ENCODE measurements at regions not wholly inside any gene's neighbourhood (a gene's known extent, or its start where the extent isn't known, plus 50 kb on each side); places are given as distances from the start of the nearest gene placed in this dataset.

GRCh38 chr6:14501914-14502313 is 384.3 kb downstream of the CD83 start:
- H3K4me3 Mint-ChIP-seq: no peak overlapping the region
- H3K9me3 Mint-ChIP-seq: no peaks in the 10 kb centered on the region
- peaks cover 18% of the 10 kb centered on the region for H3K4me1 Mint-ChIP-seq
- no peak overlapping the region for H3K27ac Mint-ChIP-seq
- TF ChIP-seq, protein P1, sequence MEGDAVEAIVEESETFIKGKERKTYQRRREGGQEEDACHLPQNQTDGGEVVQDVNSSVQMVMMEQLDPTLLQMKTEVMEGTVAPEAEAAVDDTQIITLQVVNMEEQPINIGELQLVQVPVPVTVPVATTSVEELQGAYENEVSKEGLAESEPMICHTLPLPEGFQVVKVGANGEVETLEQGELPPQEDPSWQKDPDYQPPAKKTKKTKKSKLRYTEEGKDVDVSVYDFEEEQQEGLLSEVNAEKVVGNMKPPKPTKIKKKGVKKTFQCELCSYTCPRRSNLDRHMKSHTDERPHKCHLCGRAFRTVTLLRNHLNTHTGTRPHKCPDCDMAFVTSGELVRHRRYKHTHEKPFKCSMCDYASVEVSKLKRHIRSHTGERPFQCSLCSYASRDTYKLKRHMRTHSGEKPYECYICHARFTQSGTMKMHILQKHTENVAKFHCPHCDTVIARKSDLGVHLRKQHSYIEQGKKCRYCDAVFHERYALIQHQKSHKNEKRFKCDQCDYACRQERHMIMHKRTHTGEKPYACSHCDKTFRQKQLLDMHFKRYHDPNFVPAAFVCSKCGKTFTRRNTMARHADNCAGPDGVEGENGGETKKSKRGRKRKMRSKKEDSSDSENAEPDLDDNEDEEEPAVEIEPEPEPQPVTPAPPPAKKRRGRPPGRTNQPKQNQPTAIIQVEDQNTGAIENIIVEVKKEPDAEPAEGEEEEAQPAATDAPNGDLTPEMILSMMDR (IDR thresholded peaks at IDR 0.05; ENCODE audit: unreplicated experiment): no peak
- H3K27me3 Mint-ChIP-seq (ENCODE audit: low read depth): peaks cover 12% of the 10 kb centered on the region
- no peak for DNase-seq (ENCODE audit: low spot score in 2 of 2, unreplicated experiment in 2 of 2)
- H3K36me3 Mint-ChIP-seq: no peaks in the 10 kb centered on the region

DNA sequence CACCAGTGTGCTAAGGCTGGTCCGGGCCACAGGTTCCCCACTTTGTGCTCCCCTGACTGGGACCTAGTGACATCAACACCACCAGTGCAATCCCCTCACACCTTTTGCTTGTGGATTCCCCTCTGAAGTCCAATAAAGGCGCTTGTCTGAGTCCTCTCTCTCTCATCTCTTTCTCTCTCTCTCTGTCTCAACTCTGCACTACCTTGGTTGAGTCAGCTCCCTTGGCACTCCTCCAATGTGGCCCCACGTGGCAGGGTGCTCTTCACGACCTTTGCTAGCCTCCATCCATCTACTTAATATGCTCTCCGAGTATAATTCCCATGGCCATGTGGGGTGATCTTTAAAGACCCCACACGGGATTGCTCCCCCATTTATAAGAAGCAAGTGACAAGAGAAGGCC is 385.0 kb downstream of the CD83 start:
- Mint-ChIP-seq H3K36me3 (no peaks in the 10 kb centered on the region), H3K27me3 (ENCODE audit: low read depth) (peaks cover 12% of the 10 kb centered on the region), H3K9me3 (no peaks in the 10 kb centered on the region), H3K4me3 (no peak overlapping the region), H3K27ac (no peak overlapping the region), H3K4me1 (peaks cover 18% of the 10 kb centered on the region)
- DNase-seq (ENCODE audit: low spot score in 2 of 2, unreplicated experiment in 2 of 2): no peak
- TF ChIP-seq, protein P1 (IDR thresholded peaks at IDR 0.05; ENCODE audit: unreplicated experiment): no peak

DNA sequence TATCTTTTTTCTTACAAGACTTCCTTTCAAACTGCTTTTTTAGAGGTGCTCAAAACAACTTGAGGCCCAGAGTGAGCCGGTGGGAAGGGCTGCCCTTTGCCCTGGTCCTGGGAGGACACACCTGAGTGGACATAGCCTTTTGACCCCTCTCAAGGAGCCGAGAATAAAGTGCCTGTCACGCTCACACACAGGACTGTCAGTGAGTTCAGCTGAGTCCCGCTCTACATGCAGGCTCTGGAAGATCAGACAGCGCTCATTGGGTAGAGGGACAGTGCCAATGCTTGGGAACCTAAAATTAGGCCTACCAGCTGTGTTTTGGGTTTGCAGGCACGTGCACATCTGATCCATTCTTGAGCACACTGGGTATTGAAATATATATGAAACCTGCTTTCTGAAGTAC is 387.8 kb downstream of the CD83 start:
- no peaks in the 10 kb centered on the region for H3K9me3 Mint-ChIP-seq
- no peak for DNase-seq (ENCODE audit: low spot score in 2 of 2, unreplicated experiment in 2 of 2)
- no peaks in the 10 kb centered on the region for H3K36me3 Mint-ChIP-seq
- H3K27me3 Mint-ChIP-seq (ENCODE audit: low read depth): peaks cover 22% of the 10 kb centered on the region
- peaks cover 10% of the 10 kb centered on the region for H3K4me1 Mint-ChIP-seq
- no peak overlapping the region for H3K27ac Mint-ChIP-seq
- no peak overlapping the region for H3K4me3 Mint-ChIP-seq
- TF ChIP-seq, protein P1 (IDR thresholded peaks at IDR 0.05; ENCODE audit: unreplicated experiment): no peak

GRCh38 chr6:14506656-14507246 is 389.2 kb downstream of the CD83 start:
- DNase-seq (ENCODE audit: low spot score in 2 of 2, unreplicated experiment in 2 of 2): no peak
- no peaks in the 10 kb centered on the region for H3K9me3 Mint-ChIP-seq
- H3K27ac Mint-ChIP-seq: no peak overlapping the region
- H3K4me3 Mint-ChIP-seq: no peak overlapping the region
- TF ChIP-seq, protein P1 (IDR thresholded peaks at IDR 0.05; ENCODE audit: unreplicated experiment): no peak
- peaks cover 29% of the 10 kb centered on the region for H3K27me3 Mint-ChIP-seq (ENCODE audit: low read depth)
- no peaks in the 10 kb centered on the region for H3K36me3 Mint-ChIP-seq
- no peaks in the 10 kb centered on the region for H3K4me1 Mint-ChIP-seq

DNA sequence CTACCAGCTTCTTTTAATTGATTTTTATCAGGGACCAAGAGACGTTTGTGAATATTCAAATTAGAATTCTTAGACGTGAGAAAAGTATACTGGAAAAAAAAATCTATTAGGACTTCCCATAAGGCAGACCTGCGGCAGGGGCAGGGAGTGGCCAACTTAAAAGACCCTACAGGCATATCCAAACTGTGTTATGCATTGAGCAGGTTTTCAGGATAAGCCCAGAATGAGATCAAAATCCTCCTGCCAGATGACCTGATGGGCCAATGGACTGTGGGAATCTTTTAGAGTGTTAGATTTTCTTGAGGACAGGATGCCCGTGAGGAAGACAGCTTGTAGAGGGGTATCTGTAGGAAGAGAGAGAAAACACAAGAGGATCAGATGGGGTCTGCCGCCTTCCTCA is 391.5 kb downstream of the CD83 start:
- Mint-ChIP-seq H3K4me1 (peaks cover 7% of the 10 kb centered on the region), H3K27ac (no peak overlapping the region), H3K36me3 (no peaks in the 10 kb centered on the region), H3K4me3 (no peak overlapping the region), H3K9me3 (no peaks in the 10 kb centered on the region), H3K27me3 (ENCODE audit: low read depth) (peaks cover 34% of the 10 kb centered on the region)
- DNase-seq (ENCODE audit: low spot score in 2 of 2, unreplicated experiment in 2 of 2): no peak
- TF ChIP-seq, protein P1 (IDR thresholded peaks at IDR 0.05; ENCODE audit: unreplicated experiment): no peak

DNA sequence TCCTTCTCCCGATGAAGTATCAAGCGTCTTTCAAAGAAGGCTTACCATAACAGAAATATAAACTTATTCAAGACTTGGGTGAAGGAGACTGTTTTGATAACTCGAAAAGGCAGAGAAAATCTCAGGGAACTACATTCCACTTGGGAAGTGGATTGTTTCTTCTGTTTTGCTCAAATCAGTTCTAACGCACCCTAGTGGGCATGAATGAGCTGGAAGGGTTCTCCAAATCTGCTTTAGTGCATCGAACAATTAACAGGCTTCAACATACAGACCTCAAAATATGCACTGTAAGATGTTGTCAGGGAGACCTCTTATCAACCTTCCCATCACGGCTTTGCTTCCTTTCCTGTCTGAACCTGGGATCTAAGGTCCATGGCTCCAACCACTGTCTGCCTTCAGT is 392.5 kb downstream of the CD83 start:
- no peak for DNase-seq (ENCODE audit: low spot score in 2 of 2, unreplicated experiment in 2 of 2)
- Mint-ChIP-seq H3K36me3 (no peaks in the 10 kb centered on the region), H3K4me1 (peaks cover 11% of the 10 kb centered on the region), H3K4me3 (no peak overlapping the region), H3K9me3 (no peaks in the 10 kb centered on the region), H3K27ac (no peak overlapping the region), H3K27me3 (ENCODE audit: low read depth) (peaks cover 31% of the 10 kb centered on the region)
- TF ChIP-seq, protein P1 (IDR thresholded peaks at IDR 0.05; ENCODE audit: unreplicated experiment): no peak
